H9 (cell line): ENCODE measurements at regions not wholly inside any gene's neighbourhood (a gene's known extent, or its start where the extent isn't known, plus 50 kb on each side); places are given as distances from the start of the nearest gene placed in this dataset.

Source experiments
- DNase-seq: peaks from one replicate; pipeline ENCODE4 v3.0.0-alpha.2; 2017
- H2AFZ ChIP-seq: one replicate; pipeline ENCODE4 v1.6.1; 2013; ENCODE audit warnings: mild to moderate bottlenecking, low read length, control low read depth, moderate library complexity
- H2AK5ac ChIP-seq: 2 replicates; pipeline ENCODE4 v1.6.1; 2013; ENCODE audit warnings: low read length, control low read depth, mixed read lengths; ENCODE audit not compliant: insufficient read length
- H2BK120ac ChIP-seq: one replicate; pipeline ENCODE4 v1.6.1; 2013; ENCODE audit warnings: low read depth, mild to moderate bottlenecking, low read length, control low read depth, inconsistent platforms; ENCODE audit not compliant: poor library complexity, severe bottlenecking
- H2BK12ac ChIP-seq: 2 replicates; pipeline ENCODE4 v1.6.1; 2013; ENCODE audit warnings: low read length, control low read depth, mixed read lengths, low read depth; ENCODE audit not compliant: insufficient read length
- H2BK15ac ChIP-seq: 2 replicates; pipeline ENCODE4 v1.6.1; 2013; ENCODE audit warnings: low read depth, low read length, control low read depth
- H2BK20ac ChIP-seq: one replicate; pipeline ENCODE4 v1.6.1; 2013; ENCODE audit warnings: low read depth, mild to moderate bottlenecking, low read length, control low read depth, inconsistent platforms; ENCODE audit not compliant: poor library complexity, severe bottlenecking
- H2BK5ac ChIP-seq: 2 replicates; pipeline ENCODE4 v1.6.1; 2013; ENCODE audit warnings: low read length, control low read depth, mixed read lengths; ENCODE audit not compliant: insufficient read length
- H3K14ac ChIP-seq: 2 replicates; pipeline ENCODE4 v1.6.1; 2013; ENCODE audit warnings: low read length, control low read depth; ENCODE audit not compliant: insufficient read depth
- H3K18ac ChIP-seq: 2 replicates; pipeline ENCODE4 v1.6.1; 2013; ENCODE audit warnings: low read depth, mild to moderate bottlenecking, mixed read lengths, low read length, control low read depth; ENCODE audit not compliant: insufficient read length
- H3K23ac ChIP-seq: 2 replicates; pipeline ENCODE4 v1.6.1; 2013; ENCODE audit warnings: low read length, control low read depth, mixed read lengths, low read depth; ENCODE audit not compliant: insufficient read length
- H3K23me2 ChIP-seq: 2 replicates; pipeline ENCODE4 v1.6.1; 2013; ENCODE audit warnings: low read depth, mild to moderate bottlenecking, mixed read lengths, low read length, control low read depth; ENCODE audit not compliant: insufficient read length, poor library complexity, severe bottlenecking
- H3K27ac ChIP-seq: 2 replicates; pipeline ENCODE4 v1.5.1; 2013; ENCODE audit warnings: low read length, control low read depth, mixed read lengths, low read depth; ENCODE audit not compliant: insufficient read length
- H3K27me3 ChIP-seq: 2 replicates; pipeline ENCODE4 v1.6.1; 2013; ENCODE audit warnings: low read length, control low read depth, inconsistent platforms; ENCODE audit not compliant: insufficient read depth
- H3K4ac ChIP-seq: 2 replicates; pipeline ENCODE4 v1.6.1; 2013; ENCODE audit warnings: low read depth, mild to moderate bottlenecking, control low read depth, inconsistent platforms, low read length, moderate library complexity
- H3K4me1 ChIP-seq: 2 replicates; pipeline ENCODE4 v1.6.1; 2013; ENCODE audit warnings: low read length, control low read depth, inconsistent platforms; ENCODE audit not compliant: insufficient read depth
- H3K4me2 ChIP-seq: 2 replicates; pipeline ENCODE4 v1.6.1; 2013; ENCODE audit warnings: low read length, control low read depth, mixed read lengths; ENCODE audit not compliant: insufficient read length, insufficient read depth
- H3K56ac ChIP-seq: 2 replicates; pipeline ENCODE4 v1.6.1; 2013; ENCODE audit warnings: low read depth, mild to moderate bottlenecking, mixed read lengths, low read length, control low read depth; ENCODE audit not compliant: insufficient read length
- H3K79me1 ChIP-seq: 2 replicates; pipeline ENCODE4 v1.6.1; 2013; ENCODE audit warnings: low read depth, mild to moderate bottlenecking, moderate library complexity, low read length, control low read depth, inconsistent platforms; ENCODE audit not compliant: insufficient read depth, poor library complexity, severe bottlenecking
- H3K79me2 ChIP-seq: 2 replicates; pipeline ENCODE4 v1.6.1; 2013; ENCODE audit warnings: low read length, control low read depth, inconsistent platforms; ENCODE audit not compliant: insufficient read depth
- H3K9ac ChIP-seq: 2 replicates; pipeline ENCODE4 v1.6.1; 2013; ENCODE audit warnings: low read length, control low read depth, mixed read lengths; ENCODE audit not compliant: insufficient read length; ENCODE audit errors: extremely low read depth
- H3K9me3 ChIP-seq: one replicate; pipeline ENCODE4 v1.6.1; 2013; ENCODE audit warnings: low read depth, low read length, inconsistent platforms; ENCODE audit not compliant: control insufficient read depth
- H3T11ph ChIP-seq: one replicate; pipeline ENCODE4 v1.6.1; 2013; ENCODE audit warnings: mild to moderate bottlenecking, low read length, control low read depth, inconsistent platforms
- H4K20me1 ChIP-seq: one replicate; pipeline ENCODE4 v1.6.1; 2013; ENCODE audit not compliant: control insufficient read depth, insufficient read length, insufficient read depth
- H4K5ac ChIP-seq: 2 replicates; pipeline ENCODE4 v1.6.1; 2013; ENCODE audit warnings: low read depth, mild to moderate bottlenecking, mixed read lengths, low read length, control low read depth; ENCODE audit not compliant: insufficient read length
- H4K8ac ChIP-seq: replicated peaks from 2 replicates; pipeline ENCODE4 v1.6.1; 2013; ENCODE audit warnings: low read length, control low read depth, mixed read lengths, low read depth; ENCODE audit not compliant: insufficient read length
- H4K91ac ChIP-seq: 2 replicates; pipeline ENCODE4 v1.6.1; 2013; ENCODE audit warnings: low read depth, mild to moderate bottlenecking, moderate library complexity, mixed read lengths, low read length, control low read depth; ENCODE audit not compliant: insufficient read length
- H3K27ac Mint-ChIP-seq, 3 experiments: 2 replicates in 2 of 3; 3 replicates in 1 of 3; pipeline ENCODE4 v1.8.0; 2020 to 2021; ENCODE audit warnings: mixed read lengths in 3 of 3, mild to moderate bottlenecking in 1 of 3, moderate library complexity in 1 of 3
- H3K27me3 Mint-ChIP-seq: 2 replicates; pipeline ENCODE4 v1.8.0; 2021; ENCODE audit warnings: low read depth, mild to moderate bottlenecking, moderate library complexity, mixed read lengths
- H3K36me3 Mint-ChIP-seq, 3 experiments: 2 replicates in 2 of 3; 3 replicates in 1 of 3; pipeline ENCODE4 v1.8.0; 2020 to 2021; ENCODE audit warnings: low read depth in 3 of 3, mixed read lengths in 3 of 3; ENCODE audit not compliant: insufficient read depth in 1 of 3
- H3K4me1 Mint-ChIP-seq, 2 experiments: 2 replicates each; pipeline ENCODE4 v1.8.0; 2020; ENCODE audit warnings: mixed read lengths in 2 of 2
- H3K4me3 Mint-ChIP-seq, 2 experiments: 2 replicates in 1 of 2; 3 replicates in 1 of 2; pipeline ENCODE4 v1.8.0; 2020 to 2021; ENCODE audit warnings: mild to moderate bottlenecking in 2 of 2, mixed read lengths in 2 of 2, moderate library complexity in 1 of 2
- H3K9me3 Mint-ChIP-seq, 2 experiments: 2 replicates in 1 of 2; 3 replicates in 1 of 2; pipeline ENCODE4 v1.8.0; 2020; ENCODE audit warnings: mild to moderate bottlenecking in 2 of 2, mixed read lengths in 2 of 2, moderate library complexity in 1 of 2
- CTCF ChIP-seq: fragments of 200-600 bp; sonication (generic); conservative IDR thresholded peaks from 3 replicates; pipeline ENCODE4 v1.8.0; 2021; ENCODE audit warnings: antibody characterized with exemption, mild to moderate bottlenecking
- WGBS: extraction: QIAGEN DNeasy Blood & Tissue Kit; methylation state at CpG from one replicate; pipeline ENCODE4 v1.1.7; 2013; ENCODE audit warnings: missing lambda C conversion rate, low lambda C conversion rate, mixed read lengths; ENCODE audit not compliant: insufficient read length; ENCODE audit errors: extremely low coverage; 5-methylcytosine and 5-hydroxymethylcytosine counted together

- no peak overlapping the region for H2BK5ac ChIP-seq
- no peak overlapping the region for H3K4me2 ChIP-seq
- Mint-ChIP-seq H3K27ac (no peak overlapping the region), H3K27me3 (no peaks in the 10 kb centered on the region), H3K9me3 (peaks cover 0 to 4% of the 10 kb centered on the region in 2 experiments; a peak in 3 of 5 replicates), H3K36me3 (peaks cover 0 to 8% (median 5%) of the 10 kb centered on the region in 3 experiments; a peak in 4 of 7 replicates), H3K4me3 (no peak overlapping the region), H3K4me1 (peaks cover 13% of the 10 kb centered on the region in 2 experiments)
- no peaks in the 10 kb centered on the region for H3K27me3 ChIP-seq
- no peak overlapping the region for H3K27ac ChIP-seq
- DNase-seq = no peak
- no peak overlapping the region for H2BK120ac ChIP-seq
- WGBS = 100% methylated on average over 2 of the region's 4 CpGs
- no peak for TF ChIP-seq CTCF
- H3K9ac ChIP-seq = no peak overlapping the region
- H4K8ac ChIP-seq = no peak overlapping the region
- H3K79me1 ChIP-seq = no peaks in the 10 kb centered on the region
- H3K23me2 ChIP-seq = no peaks in the 10 kb centered on the region
- no peak overlapping the region for H2AK5ac ChIP-seq
- no peak overlapping the region for H3K14ac ChIP-seq
- H3K4ac ChIP-seq = no peak overlapping the region
- no peaks in the 10 kb centered on the region for H3K9me3 ChIP-seq
- H2BK15ac ChIP-seq = no peak overlapping the region
- no peak overlapping the region for H2BK20ac ChIP-seq
- H2BK12ac ChIP-seq = no peak overlapping the region
- no peaks in the 10 kb centered on the region for H4K20me1 ChIP-seq
- H3K18ac ChIP-seq = no peak overlapping the region
- no peak overlapping the region for H3T11ph ChIP-seq
- H3K56ac ChIP-seq = no peak overlapping the region
- peaks cover 3% of the 10 kb centered on the region; the same call in 1 of the 2 replicates for H3K4me1 ChIP-seq
- no peak overlapping the region for H2AFZ ChIP-seq
- no peak overlapping the region for H3K23ac ChIP-seq
- H3K79me2 ChIP-seq = no peaks in the 10 kb centered on the region
- H4K91ac ChIP-seq = no peak overlapping the region
- H4K5ac ChIP-seq = no peak overlapping the region
Observed at GRCh38 chr4:3349116-3349515, 56.3 kb downstream of the RGS12 start.
